HFF-Myc (cell line): ENCODE measurements at regions not wholly inside any gene's neighbourhood (a gene's known extent, or its start where the extent isn't known, plus 50 kb on each side); places are given as distances from the start of the nearest gene placed in this dataset.

ENCODE experiments used
- DNase-seq: peaks from one replicate; pipeline ENCODE4 v3.0.0-alpha.2; 2011; ENCODE audit warnings: low read depth; ENCODE audit errors: extremely low read depth
- H3K4me3 ChIP-seq: replicated peaks from 2 replicates; pipeline ENCODE4 v1.5.1; 2011; ENCODE audit warnings: low read depth, mild to moderate bottlenecking, control low read depth, low read length
- CTCF ChIP-seq: IDR thresholded peaks from 2 replicates; pipeline ENCODE4 v1.5.1; 2012; ENCODE audit warnings: mild to moderate bottlenecking, low read depth, low read length, control low read depth; ENCODE audit errors: missing control alignments

- no peak for DNase-seq
- no peak overlapping the region for H3K4me3 ChIP-seq
- TF ChIP-seq CTCF: no peak
These were observed 121.8 kb upstream of the STOX2 start for GRCh38 chr4:183783306-183783705.

- TF ChIP-seq CTCF: no peak
- no peak overlapping the region for H3K4me3 ChIP-seq
- no peak for DNase-seq
These were observed 121.0 kb upstream of the STOX2 start for GRCh38 chr4:183783991-183784553.

- no peak overlapping the region for H3K4me3 ChIP-seq
- no peak for DNase-seq
- no peak for TF ChIP-seq CTCF
These were observed 116.7 kb upstream of the STOX2 start for GRCh38 chr4:183788308-183788905.

GRCh38 chr4:183789657-183790056, 115.5 kb upstream of the STOX2 start:
- H3K4me3 ChIP-seq: no peak overlapping the region
- TF ChIP-seq CTCF: no peak
- DNase-seq: no peak

GRCh38 chr4:183790661-183791060, 114.4 kb upstream of the STOX2 start:
- no peak for TF ChIP-seq CTCF
- no peak overlapping the region for H3K4me3 ChIP-seq
- no peak for DNase-seq

- H3K4me3 ChIP-seq: no peak overlapping the region; the same call in 1 of the 2 replicates
- no peak for DNase-seq
- TF ChIP-seq CTCF: no peak
These were observed 108.1 kb upstream of the STOX2 start for GRCh38 chr4:183797011-183797444.
